Sciatic nerve (tissue), 2 donors: ENCODE measurements at regions not wholly inside any gene's neighbourhood (a gene's known extent, or its start where the extent isn't known, plus 50 kb on each side); places are given as distances from the start of the nearest gene placed in this dataset.

Experiments used
- ATAC-seq: fragments of 200-7000 bp; cut with Tn5 transposase; one replicate; pipeline ENCODE4 v1.9.1; 2020; ENCODE audit warnings: mild to moderate bottlenecking, moderate library complexity
- DNase-seq: peaks from one replicate; pipeline ENCODE4 v3.0.0-alpha.2; 2020; ENCODE audit warnings: low spot score
- intact Hi-C: fragments of 100-400 bp; cut with DNase I; formaldehyde crosslinking; loops from one replicate; pipeline ENCODE4 v1.14.2; 2022
- donor health status: DM: no; HTN: no; CAD: no.
- donor health status: DM: no; HTN: no; CAD: no.

GRCh38 chr9:115988701-115989100 is 164.9 kb upstream of the PAPPA start:
- intact Hi-C loops, result no loop called here
- DNase-seq, result no peak
- ATAC-seq, result no peak

- intact Hi-C loops, result no loop called here
- no peak for ATAC-seq
- DNase-seq, result no peak
Measured at GRCh38 chr9:115989831-115990230, 163.8 kb upstream of the PAPPA start.

GRCh38 chr9:115992834-115993233 is 160.8 kb upstream of the PAPPA start:
- intact Hi-C loops, result no loop called here
- no peak for ATAC-seq
- DNase-seq, result no peak

- intact Hi-C loops, result no loop called here
- DNase-seq, result no peak
- no peak for ATAC-seq
Measured at GRCh38 chr9:115997923-115998322, 155.7 kb upstream of the PAPPA start.

GRCh38 chr9:115998666-115999065 is 154.9 kb upstream of the PAPPA start:
- intact Hi-C loops, result no loop called here
- no peak for ATAC-seq
- DNase-seq, result no peak

GRCh38 chr9:115999498-115999897 is 154.1 kb upstream of the PAPPA start:
- intact Hi-C loops, result no loop called here
- no peak for DNase-seq
- ATAC-seq, result no peak

GRCh38 chr9:116000748-116001329 is 152.8 kb upstream of the PAPPA start:
- ATAC-seq (no peak), DNase-seq (no peak)
- intact Hi-C loops, result no loop called here

- intact Hi-C loops, result no loop called here
- no peak for ATAC-seq
- DNase-seq, result no peak
Measured at GRCh38 chr9:116002181-116002580, 151.4 kb upstream of the PAPPA start.

GRCh38 chr9:116002624-116003023 is 151.0 kb upstream of the PAPPA start:
- DNase-seq (no peak), ATAC-seq (no peak)
- intact Hi-C loops, result no loop called here

GRCh38 chr9:116003397-116003796 is 150.2 kb upstream of the PAPPA start:
- DNase-seq (no peak), ATAC-seq (no peak)
- intact Hi-C loops, result no loop called here

- DNase-seq (no peak), ATAC-seq (no peak)
- intact Hi-C loops, result no loop called here
Measured at GRCh38 chr9:116005205-116005604, 148.4 kb upstream of the PAPPA start.

- no peak for DNase-seq
- intact Hi-C loops, result no loop called here
- ATAC-seq, result no peak
Measured at GRCh38 chr9:116007824-116008223, 145.8 kb upstream of the PAPPA start.

- no peak for DNase-seq
- intact Hi-C loops, result no loop called here
- ATAC-seq, result no peak
Measured at GRCh38 chr9:116008278-116008677, 145.3 kb upstream of the PAPPA start.

- ATAC-seq, result no peak
- intact Hi-C loops, result no loop called here
- DNase-seq, result no peak
Measured at GRCh38 chr9:116009420-116009819, 144.2 kb upstream of the PAPPA start.

GRCh38 chr9:116015855-116016254 is 137.7 kb upstream of the PAPPA start:
- DNase-seq (no peak), ATAC-seq (no peak)
- intact Hi-C loops, result no loop called here

GRCh38 chr9:116020146-116020545 is 133.4 kb upstream of the PAPPA start:
- no peak for ATAC-seq
- no peak for DNase-seq
- intact Hi-C loops, result no loop called here

- ATAC-seq (no peak), DNase-seq (no peak)
- intact Hi-C loops, result no loop called here
Measured at GRCh38 chr9:116020801-116021200, 132.8 kb upstream of the PAPPA start.

- DNase-seq, result no peak
- intact Hi-C loops, result no loop called here
- ATAC-seq, result no peak
Measured at GRCh38 chr9:116027096-116027495, 126.5 kb upstream of the PAPPA start.

GRCh38 chr9:116027511-116027910 is 126.1 kb upstream of the PAPPA start:
- intact Hi-C loops, result no loop called here
- DNase-seq (no peak), ATAC-seq (no peak)

GRCh38 chr9:116027951-116028350 is 125.6 kb upstream of the PAPPA start:
- DNase-seq, result no peak
- no peak for ATAC-seq
- intact Hi-C loops, result no loop called here

GRCh38 chr9:116030517-116030916 is 123.1 kb upstream of the PAPPA start:
- intact Hi-C loops, result no loop called here
- no peak for DNase-seq

More at GRCh38 chr9:116030517-116030916, 123.1 kb upstream of the PAPPA start:
- no peak for ATAC-seq
